H9 (cell line): ENCODE measurements at regions not wholly inside any gene's neighbourhood (a gene's known extent, or its start where the extent isn't known, plus 50 kb on each side); places are given as distances from the start of the nearest gene placed in this dataset.

Source experiments
- DNase-seq: peaks from one replicate; pipeline ENCODE4 v3.0.0-alpha.2; 2017
- H2AFZ ChIP-seq: one replicate; pipeline ENCODE4 v1.6.1; 2013; ENCODE audit warnings: mild to moderate bottlenecking, low read length, control low read depth, moderate library complexity
- H2AK5ac ChIP-seq: 2 replicates; pipeline ENCODE4 v1.6.1; 2013; ENCODE audit warnings: low read length, control low read depth, mixed read lengths; ENCODE audit not compliant: insufficient read length
- H2BK120ac ChIP-seq: one replicate; pipeline ENCODE4 v1.6.1; 2013; ENCODE audit warnings: low read depth, mild to moderate bottlenecking, low read length, control low read depth, inconsistent platforms; ENCODE audit not compliant: poor library complexity, severe bottlenecking
- H2BK12ac ChIP-seq: 2 replicates; pipeline ENCODE4 v1.6.1; 2013; ENCODE audit warnings: low read length, control low read depth, mixed read lengths, low read depth; ENCODE audit not compliant: insufficient read length
- H2BK15ac ChIP-seq: 2 replicates; pipeline ENCODE4 v1.6.1; 2013; ENCODE audit warnings: low read depth, low read length, control low read depth
- H2BK20ac ChIP-seq: one replicate; pipeline ENCODE4 v1.6.1; 2013; ENCODE audit warnings: low read depth, mild to moderate bottlenecking, low read length, control low read depth, inconsistent platforms; ENCODE audit not compliant: poor library complexity, severe bottlenecking
- H2BK5ac ChIP-seq: 2 replicates; pipeline ENCODE4 v1.6.1; 2013; ENCODE audit warnings: low read length, control low read depth, mixed read lengths; ENCODE audit not compliant: insufficient read length
- H3K14ac ChIP-seq: 2 replicates; pipeline ENCODE4 v1.6.1; 2013; ENCODE audit warnings: low read length, control low read depth; ENCODE audit not compliant: insufficient read depth
- H3K18ac ChIP-seq: 2 replicates; pipeline ENCODE4 v1.6.1; 2013; ENCODE audit warnings: low read depth, mild to moderate bottlenecking, mixed read lengths, low read length, control low read depth; ENCODE audit not compliant: insufficient read length
- H3K23ac ChIP-seq: 2 replicates; pipeline ENCODE4 v1.6.1; 2013; ENCODE audit warnings: low read length, control low read depth, mixed read lengths, low read depth; ENCODE audit not compliant: insufficient read length
- H3K23me2 ChIP-seq: 2 replicates; pipeline ENCODE4 v1.6.1; 2013; ENCODE audit warnings: low read depth, mild to moderate bottlenecking, mixed read lengths, low read length, control low read depth; ENCODE audit not compliant: insufficient read length, poor library complexity, severe bottlenecking
- H3K27ac ChIP-seq: 2 replicates; pipeline ENCODE4 v1.5.1; 2013; ENCODE audit warnings: low read length, control low read depth, mixed read lengths, low read depth; ENCODE audit not compliant: insufficient read length
- H3K27me3 ChIP-seq: 2 replicates; pipeline ENCODE4 v1.6.1; 2013; ENCODE audit warnings: low read length, control low read depth, inconsistent platforms; ENCODE audit not compliant: insufficient read depth
- H3K4ac ChIP-seq: 2 replicates; pipeline ENCODE4 v1.6.1; 2013; ENCODE audit warnings: low read depth, mild to moderate bottlenecking, control low read depth, inconsistent platforms, low read length, moderate library complexity
- H3K4me1 ChIP-seq: 2 replicates; pipeline ENCODE4 v1.6.1; 2013; ENCODE audit warnings: low read length, control low read depth, inconsistent platforms; ENCODE audit not compliant: insufficient read depth
- H3K4me2 ChIP-seq: 2 replicates; pipeline ENCODE4 v1.6.1; 2013; ENCODE audit warnings: low read length, control low read depth, mixed read lengths; ENCODE audit not compliant: insufficient read length, insufficient read depth
- H3K56ac ChIP-seq: 2 replicates; pipeline ENCODE4 v1.6.1; 2013; ENCODE audit warnings: low read depth, mild to moderate bottlenecking, mixed read lengths, low read length, control low read depth; ENCODE audit not compliant: insufficient read length
- H3K79me1 ChIP-seq: 2 replicates; pipeline ENCODE4 v1.6.1; 2013; ENCODE audit warnings: low read depth, mild to moderate bottlenecking, moderate library complexity, low read length, control low read depth, inconsistent platforms; ENCODE audit not compliant: insufficient read depth, poor library complexity, severe bottlenecking
- H3K79me2 ChIP-seq: 2 replicates; pipeline ENCODE4 v1.6.1; 2013; ENCODE audit warnings: low read length, control low read depth, inconsistent platforms; ENCODE audit not compliant: insufficient read depth
- H3K9ac ChIP-seq: 2 replicates; pipeline ENCODE4 v1.6.1; 2013; ENCODE audit warnings: low read length, control low read depth, mixed read lengths; ENCODE audit not compliant: insufficient read length; ENCODE audit errors: extremely low read depth
- H3K9me3 ChIP-seq: one replicate; pipeline ENCODE4 v1.6.1; 2013; ENCODE audit warnings: low read depth, low read length, inconsistent platforms; ENCODE audit not compliant: control insufficient read depth
- H3T11ph ChIP-seq: one replicate; pipeline ENCODE4 v1.6.1; 2013; ENCODE audit warnings: mild to moderate bottlenecking, low read length, control low read depth, inconsistent platforms
- H4K20me1 ChIP-seq: one replicate; pipeline ENCODE4 v1.6.1; 2013; ENCODE audit not compliant: control insufficient read depth, insufficient read length, insufficient read depth
- H4K5ac ChIP-seq: 2 replicates; pipeline ENCODE4 v1.6.1; 2013; ENCODE audit warnings: low read depth, mild to moderate bottlenecking, mixed read lengths, low read length, control low read depth; ENCODE audit not compliant: insufficient read length
- H4K8ac ChIP-seq: replicated peaks from 2 replicates; pipeline ENCODE4 v1.6.1; 2013; ENCODE audit warnings: low read length, control low read depth, mixed read lengths, low read depth; ENCODE audit not compliant: insufficient read length
- H4K91ac ChIP-seq: 2 replicates; pipeline ENCODE4 v1.6.1; 2013; ENCODE audit warnings: low read depth, mild to moderate bottlenecking, moderate library complexity, mixed read lengths, low read length, control low read depth; ENCODE audit not compliant: insufficient read length
- H3K27ac Mint-ChIP-seq, 3 experiments: 2 replicates in 2 of 3; 3 replicates in 1 of 3; pipeline ENCODE4 v1.8.0; 2020 to 2021; ENCODE audit warnings: mixed read lengths in 3 of 3, mild to moderate bottlenecking in 1 of 3, moderate library complexity in 1 of 3
- H3K27me3 Mint-ChIP-seq: 2 replicates; pipeline ENCODE4 v1.8.0; 2021; ENCODE audit warnings: low read depth, mild to moderate bottlenecking, moderate library complexity, mixed read lengths
- H3K36me3 Mint-ChIP-seq, 3 experiments: 2 replicates in 2 of 3; 3 replicates in 1 of 3; pipeline ENCODE4 v1.8.0; 2020 to 2021; ENCODE audit warnings: low read depth in 3 of 3, mixed read lengths in 3 of 3; ENCODE audit not compliant: insufficient read depth in 1 of 3
- H3K4me1 Mint-ChIP-seq, 2 experiments: 2 replicates each; pipeline ENCODE4 v1.8.0; 2020; ENCODE audit warnings: mixed read lengths in 2 of 2
- H3K4me3 Mint-ChIP-seq, 2 experiments: 2 replicates in 1 of 2; 3 replicates in 1 of 2; pipeline ENCODE4 v1.8.0; 2020 to 2021; ENCODE audit warnings: mild to moderate bottlenecking in 2 of 2, mixed read lengths in 2 of 2, moderate library complexity in 1 of 2
- H3K9me3 Mint-ChIP-seq, 2 experiments: 2 replicates in 1 of 2; 3 replicates in 1 of 2; pipeline ENCODE4 v1.8.0; 2020; ENCODE audit warnings: mild to moderate bottlenecking in 2 of 2, mixed read lengths in 2 of 2, moderate library complexity in 1 of 2
- TF ChIP-seq, protein P1 (sequence below): fragments of 200-600 bp; sonication (generic); conservative IDR thresholded peaks from 3 replicates; pipeline ENCODE4 v1.8.0; 2021; ENCODE audit warnings: antibody characterized with exemption, mild to moderate bottlenecking

GRCh38 chr18:22603902-22604301, 186.2 kb upstream of the CTAGE1 start:
- Histone ChIP-seq H3K18ac (no peak overlapping the region), H2BK20ac (no peak overlapping the region), H3K27me3 (no peaks in the 10 kb centered on the region), H3K23me2 (no peaks in the 10 kb centered on the region), H3K27ac (no peak overlapping the region), H3K79me1 (no peaks in the 10 kb centered on the region), H3K56ac (no peak overlapping the region), H2AFZ (no peak overlapping the region), H3K23ac (no peak overlapping the region), H3K4me1 (no peaks in the 10 kb centered on the region), H3K9ac (no peak overlapping the region), H2BK15ac (no peak overlapping the region), H4K91ac (no peak overlapping the region), H3K4ac (no peak overlapping the region), H2BK5ac (no peak overlapping the region), H2BK120ac (no peak overlapping the region), H4K5ac (no peak overlapping the region), H4K8ac (no peak overlapping the region), H3K9me3 (no peaks in the 10 kb centered on the region), H3K79me2 (no peaks in the 10 kb centered on the region), H3K14ac (no peak overlapping the region), H4K20me1 (no peaks in the 10 kb centered on the region), H3T11ph (no peak overlapping the region), H2AK5ac (no peak overlapping the region), H2BK12ac (no peak overlapping the region), H3K4me2 (no peak overlapping the region)
- no peak for DNase-seq
- no peaks in the 10 kb centered on the region for H3K9me3 Mint-ChIP-seq
- H3K4me1 Mint-ChIP-seq: peaks cover 9% of the 10 kb centered on the region in 2 experiments
- H3K36me3 Mint-ChIP-seq: no peaks in the 10 kb centered on the region
- H3K27me3 Mint-ChIP-seq: no peaks in the 10 kb centered on the region; the same call in 1 of the 2 replicates
- no peak overlapping the region for H3K4me3 Mint-ChIP-seq
- no peak overlapping the region for H3K27ac Mint-ChIP-seq
- TF ChIP-seq, protein P1, sequence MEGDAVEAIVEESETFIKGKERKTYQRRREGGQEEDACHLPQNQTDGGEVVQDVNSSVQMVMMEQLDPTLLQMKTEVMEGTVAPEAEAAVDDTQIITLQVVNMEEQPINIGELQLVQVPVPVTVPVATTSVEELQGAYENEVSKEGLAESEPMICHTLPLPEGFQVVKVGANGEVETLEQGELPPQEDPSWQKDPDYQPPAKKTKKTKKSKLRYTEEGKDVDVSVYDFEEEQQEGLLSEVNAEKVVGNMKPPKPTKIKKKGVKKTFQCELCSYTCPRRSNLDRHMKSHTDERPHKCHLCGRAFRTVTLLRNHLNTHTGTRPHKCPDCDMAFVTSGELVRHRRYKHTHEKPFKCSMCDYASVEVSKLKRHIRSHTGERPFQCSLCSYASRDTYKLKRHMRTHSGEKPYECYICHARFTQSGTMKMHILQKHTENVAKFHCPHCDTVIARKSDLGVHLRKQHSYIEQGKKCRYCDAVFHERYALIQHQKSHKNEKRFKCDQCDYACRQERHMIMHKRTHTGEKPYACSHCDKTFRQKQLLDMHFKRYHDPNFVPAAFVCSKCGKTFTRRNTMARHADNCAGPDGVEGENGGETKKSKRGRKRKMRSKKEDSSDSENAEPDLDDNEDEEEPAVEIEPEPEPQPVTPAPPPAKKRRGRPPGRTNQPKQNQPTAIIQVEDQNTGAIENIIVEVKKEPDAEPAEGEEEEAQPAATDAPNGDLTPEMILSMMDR: no peak
